CD4-positive, alpha-beta T cell (primary cell): ENCODE measurements at regions not wholly inside any gene's neighbourhood (a gene's known extent, or its start where the extent isn't known, plus 50 kb on each side); places are given as distances from the start of the nearest gene placed in this dataset.

Experiments
- ATAC-seq: fragments of 200-7000 bp; cut with Tn5 transposase; one replicate; pipeline ENCODE4 v1.10.0; 2022; ENCODE audit warnings: mild to moderate bottlenecking; ENCODE audit not compliant: poor library complexity
- CTCF ChIA-PET: fragments of 350-600 bp; sonication (Branson Sonifier 250); formaldehyde crosslinking; loops from one replicate; lab custom pipeline; 2021; ENCODE audit warnings: antibody characterized with exemption, inconsistent platforms; lab: Charles Lee
- POLR2A ChIA-PET: fragments of 350-600 bp; sonication (Branson Sonifier 250); formaldehyde crosslinking; loops from one replicate; lab custom pipeline; 2021; ENCODE audit warnings: antibody characterized with exemption, inconsistent platforms; lab: Charles Lee
- DNase-seq, 14 experiments: peaks; one replicate each; pipeline ENCODE4 v3.0.0-alpha.2; 2013 to 2020; ENCODE audit warnings: mixed read lengths in 2 of 14
- H3K27ac ChIP-seq, 2 donors: one replicate each; pipeline versions ENCODE4 v1.5.1 to v1.7.0; 2013; ENCODE audit warnings: low read length in 2 of 2, low read depth in 1 of 2, mild to moderate bottlenecking in 1 of 2
- H3K27me3 ChIP-seq, 2 experiments: 1 replicate in 1 of 2; 2 replicates in 1 of 2; pipeline versions ENCODE4 v1.6.1 to v1.7.0; 2013; ENCODE audit warnings: low read length in 2 of 2, control low read depth in 1 of 2, mild to moderate bottlenecking in 1 of 2, moderate library complexity in 1 of 2; ENCODE audit not compliant: insufficient read depth in 2 of 2, control insufficient read depth in 1 of 2
- H3K36me3 ChIP-seq: one replicate; pipeline ENCODE4 v1.6.1; 2013; ENCODE audit warnings: low read length, control low read depth; ENCODE audit not compliant: insufficient read depth
- H3K4me1 ChIP-seq: one replicate; pipeline ENCODE4 v1.6.1; 2013; ENCODE audit warnings: low read length, control low read depth; ENCODE audit not compliant: insufficient read depth
- H3K4me3 ChIP-seq: one replicate; pipeline ENCODE4 v1.5.1; 2013; ENCODE audit warnings: mild to moderate bottlenecking, low read length, moderate library complexity
- H3K9me3 ChIP-seq, 2 experiments: 1 replicate in 1 of 2; 2 replicates in 1 of 2; pipeline versions ENCODE4 v1.6.1 to v1.7.0; 2013; ENCODE audit warnings: low read length in 2 of 2, mild to moderate bottlenecking in 2 of 2, control low read depth in 1 of 2, moderate library complexity in 1 of 2; ENCODE audit not compliant: control insufficient read depth in 1 of 2, insufficient read depth in 1 of 2
- H3K27ac Mint-ChIP-seq: one replicate; pipeline ENCODE4 v1.8.0; 2020; ENCODE audit warnings: mixed read lengths
- H3K27me3 Mint-ChIP-seq: one replicate; pipeline ENCODE4 v1.8.0; 2021; ENCODE audit warnings: mixed read lengths
- H3K36me3 Mint-ChIP-seq: one replicate; pipeline ENCODE4 v1.8.0; 2021; ENCODE audit warnings: low read depth, mixed read lengths
- H3K4me1 Mint-ChIP-seq: one replicate; pipeline ENCODE4 v1.8.0; 2021; ENCODE audit warnings: low read depth, mixed read lengths
- H3K4me3 Mint-ChIP-seq: one replicate; pipeline ENCODE4 v1.8.0; 2020; ENCODE audit warnings: mild to moderate bottlenecking, mixed read lengths
- H3K9me3 Mint-ChIP-seq: one replicate; pipeline ENCODE4 v1.8.0; 2020; ENCODE audit warnings: mixed read lengths
- intact Hi-C, 2 experiments: fragments of 100-400 bp; cut with DNase I in 1 of 2; cut with micrococcal nuclease in 1 of 2; formaldehyde crosslinking; loops; one replicate each; pipeline versions ENCODE4 v1.15.1 to v1.9.0; 2023 to 2025; cut with DNase I, micrococcal nuclease
- TF ChIP-seq, protein P1 (sequence below): fragments of 200-600 bp; IDR thresholded peaks from one replicate; pipeline ENCODE4 v1.8.0; 2022; ENCODE audit warnings: antibody characterized with exemption, mild to moderate bottlenecking

DNA sequence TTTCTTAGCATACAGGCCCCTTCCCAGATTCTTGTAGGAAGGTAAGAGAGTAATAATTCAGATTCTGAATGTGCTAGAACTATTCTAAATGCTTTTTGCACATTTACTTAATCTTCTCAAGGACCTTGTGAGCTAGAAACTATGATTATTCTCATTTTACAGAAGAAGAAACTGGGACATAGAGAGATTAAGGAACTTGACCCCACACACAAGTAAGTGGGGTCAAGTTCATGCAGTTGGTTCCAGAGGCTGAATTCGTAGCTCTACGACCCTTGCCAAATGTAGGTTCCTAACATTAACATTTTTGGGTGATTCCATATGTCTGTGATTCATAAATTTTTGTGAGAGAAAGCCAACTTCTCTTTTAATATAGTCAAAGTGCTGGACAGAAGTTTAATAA lies 238.1 kb downstream of the LACC1 start:
- intact Hi-C loops, result loop anchor here in 1 of 2 experiments (5.0 kb wide), 1 partner anchor 49 kb away; no protein-coding TSS in a partner anchor
- TF ChIP-seq, protein P1, sequence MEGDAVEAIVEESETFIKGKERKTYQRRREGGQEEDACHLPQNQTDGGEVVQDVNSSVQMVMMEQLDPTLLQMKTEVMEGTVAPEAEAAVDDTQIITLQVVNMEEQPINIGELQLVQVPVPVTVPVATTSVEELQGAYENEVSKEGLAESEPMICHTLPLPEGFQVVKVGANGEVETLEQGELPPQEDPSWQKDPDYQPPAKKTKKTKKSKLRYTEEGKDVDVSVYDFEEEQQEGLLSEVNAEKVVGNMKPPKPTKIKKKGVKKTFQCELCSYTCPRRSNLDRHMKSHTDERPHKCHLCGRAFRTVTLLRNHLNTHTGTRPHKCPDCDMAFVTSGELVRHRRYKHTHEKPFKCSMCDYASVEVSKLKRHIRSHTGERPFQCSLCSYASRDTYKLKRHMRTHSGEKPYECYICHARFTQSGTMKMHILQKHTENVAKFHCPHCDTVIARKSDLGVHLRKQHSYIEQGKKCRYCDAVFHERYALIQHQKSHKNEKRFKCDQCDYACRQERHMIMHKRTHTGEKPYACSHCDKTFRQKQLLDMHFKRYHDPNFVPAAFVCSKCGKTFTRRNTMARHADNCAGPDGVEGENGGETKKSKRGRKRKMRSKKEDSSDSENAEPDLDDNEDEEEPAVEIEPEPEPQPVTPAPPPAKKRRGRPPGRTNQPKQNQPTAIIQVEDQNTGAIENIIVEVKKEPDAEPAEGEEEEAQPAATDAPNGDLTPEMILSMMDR, result no peak
- H3K9me3 Mint-ChIP-seq, result no peaks in the 10 kb centered on the region
- DNase-seq (no peak), ATAC-seq (no peak)
- ChIA-PET CTCF (no interaction called here), POLR2A (interaction anchor here (0.8 kb wide), 1 partner anchor 24 kb away, joined by 3 read pairs; no protein-coding TSS in a partner anchor)
- H3K4me1 ChIP-seq, result peaks cover 7% of the 10 kb centered on the region
- no peaks in the 10 kb centered on the region for H3K27me3 Mint-ChIP-seq
- peaks cover 16% of the 10 kb centered on the region for H3K4me1 Mint-ChIP-seq
- no peak overlapping the region for H3K27ac ChIP-seq
- no peaks in the 10 kb centered on the region for H3K36me3 ChIP-seq
- no peak overlapping the region for H3K4me3 Mint-ChIP-seq
- no peaks in the 10 kb centered on the region for H3K27me3 ChIP-seq
- no peaks in the 10 kb centered on the region for H3K9me3 ChIP-seq
- H3K4me3 ChIP-seq, result no peak overlapping the region
- H3K27ac Mint-ChIP-seq, result no peak overlapping the region
- no peaks in the 10 kb centered on the region for H3K36me3 Mint-ChIP-seq

- intact Hi-C loops, result loop anchor here in 1 of 2 experiments (5.0 kb wide), 1 partner anchor 48 kb away; no protein-coding TSS in a partner anchor
- DNase-seq (no peak), ATAC-seq (no peak)
- H3K9me3 ChIP-seq, result peaks cover 0 to 9% of the 10 kb centered on the region in 2 experiments
- TF ChIP-seq, protein P1, result no peak
- H3K27ac Mint-ChIP-seq, result no peak overlapping the region
- no peak overlapping the region for H3K4me3 ChIP-seq
- no peak overlapping the region for H3K27ac ChIP-seq
- CTCF ChIA-PET, result no interaction called here
- H3K4me1 ChIP-seq, result peaks cover 7% of the 10 kb centered on the region
- H3K9me3 Mint-ChIP-seq, result peaks cover 4% of the 10 kb centered on the region
- H3K36me3 ChIP-seq, result no peaks in the 10 kb centered on the region
- no peaks in the 10 kb centered on the region for H3K27me3 ChIP-seq
- H3K27me3 Mint-ChIP-seq, result no peaks in the 10 kb centered on the region
- H3K36me3 Mint-ChIP-seq, result no peaks in the 10 kb centered on the region
- H3K4me3 Mint-ChIP-seq, result no peak overlapping the region
- H3K4me1 Mint-ChIP-seq, result peaks cover 16% of the 10 kb centered on the region
- POLR2A ChIA-PET, result no interaction called here
Measured at GRCh38 chr13:44118881-44119280, 239.2 kb downstream of the LACC1 start.

GRCh38 chr13:44120043-44120442 lies 240.3 kb downstream of the LACC1 start:
- Histone ChIP-seq H3K27me3 (no peaks in the 10 kb centered on the region), H3K27ac (no peak overlapping the region), H3K9me3 (peaks cover 0 to 10% of the 10 kb centered on the region in 2 experiments), H3K36me3 (no peaks in the 10 kb centered on the region), H3K4me3 (no peak overlapping the region), H3K4me1 (peaks cover 7% of the 10 kb centered on the region)
- Mint-ChIP-seq H3K36me3 (no peaks in the 10 kb centered on the region), H3K4me3 (no peak overlapping the region), H3K9me3 (peaks cover 8% of the 10 kb centered on the region), H3K27ac (no peak overlapping the region), H3K4me1 (peaks cover 16% of the 10 kb centered on the region), H3K27me3 (no peaks in the 10 kb centered on the region)
- ChIA-PET POLR2A (no interaction called here), CTCF (no interaction called here)
- intact Hi-C loops, result no loop called here
- TF ChIP-seq, protein P1, result no peak
- ATAC-seq (no peak), DNase-seq (no peak)
